GM12872 (cell line): ENCODE measurements at regions not wholly inside any gene's neighbourhood (a gene's known extent, or its start where the extent isn't known, plus 50 kb on each side); places are given as distances from the start of the nearest gene placed in this dataset.

ENCODE experiments used
- CTCF ChIP-seq: IDR thresholded peaks from 3 replicates; pipeline ENCODE4 v1.5.1; 2011; ENCODE audit warnings: low read depth, mild to moderate bottlenecking, low read length, moderate library complexity; ENCODE audit not compliant: insufficient read depth

- no peak for TF ChIP-seq CTCF
Observed at GRCh38 chr9:18071651-18072060, 402.3 kb upstream of the ADAMTSL1 start.

- no peak for TF ChIP-seq CTCF
Observed at GRCh38 chr9:18073002-18073401, 401.0 kb upstream of the ADAMTSL1 start.

- no peak for TF ChIP-seq CTCF
Observed at GRCh38 chr9:18074041-18074440, 399.9 kb upstream of the ADAMTSL1 start.

GRCh38 chr9:18075253-18075952 is 398.6 kb upstream of the ADAMTSL1 start:
- no peak for TF ChIP-seq CTCF

GRCh38 chr9:18077941-18078678 is 395.8 kb upstream of the ADAMTSL1 start:
- TF ChIP-seq CTCF: no peak

- TF ChIP-seq CTCF: no peak
Observed at GRCh38 chr9:18092138-18092537, 381.8 kb upstream of the ADAMTSL1 start.

GRCh38 chr9:18106006-18106560 is 367.9 kb upstream of the ADAMTSL1 start:
- no peak for TF ChIP-seq CTCF
